MCF 10A (cell line): ENCODE measurements at regions not wholly inside any gene's neighbourhood (a gene's known extent, or its start where the extent isn't known, plus 50 kb on each side); places are given as distances from the start of the nearest gene placed in this dataset.
"Not testable (repeated sequence)": the region's sequence is repeated elsewhere in the genome, so short reads cannot be mapped to it uniquely, and the experiment has no call there.

Experiments
- BruUV-seq: library from RNA; stranded (reverse); fragments of 400-500 nt; replicated peaks from 2 replicates; lab custom pipeline; 2021; lab: Mats Ljungman, UMichigan
- CTCF ChIA-PET: fragments of 300-600 bp; sonication (Branson Sonifier 250); formaldehyde crosslinking; extraction: SDS; loops from one replicate; lab custom pipeline; 2021; ENCODE audit warnings: antibody characterized with exemption, inconsistent platforms; lab: Yijun Ruan, JAX
- POLR2A ChIA-PET: fragments of 300-600, 350-650 bp; sonication (Branson Sonifier 250); formaldehyde crosslinking; extraction: SDS; loops from one replicate; lab custom pipeline; 2020; ENCODE audit warnings: antibody characterized with exemption, inconsistent platforms; lab: Yijun Ruan, JAX
- DNase-seq: peaks from one replicate; pipeline ENCODE4 v3.0.0-alpha.2; 2018; ENCODE audit not compliant: unreplicated experiment
- H3K27ac Mint-ChIP-seq: one replicate; pipeline ENCODE4 v1.8.0; 2022; ENCODE audit warnings: mild to moderate bottlenecking, low read depth, mixed read lengths; ENCODE audit not compliant: unreplicated experiment
- H3K27me3 Mint-ChIP-seq: one replicate; pipeline ENCODE4 v1.8.0; 2022; ENCODE audit warnings: mixed read lengths; ENCODE audit not compliant: insufficient read depth, unreplicated experiment
- H3K36me3 Mint-ChIP-seq: one replicate; pipeline ENCODE4 v1.8.0; 2022; ENCODE audit warnings: mild to moderate bottlenecking, moderate library complexity, mixed read lengths; ENCODE audit not compliant: insufficient read depth, unreplicated experiment
- H3K4me1 Mint-ChIP-seq: one replicate; pipeline ENCODE4 v1.8.0; 2022; ENCODE audit warnings: mixed read lengths; ENCODE audit not compliant: insufficient read depth, unreplicated experiment
- H3K4me3 Mint-ChIP-seq: one replicate; pipeline ENCODE4 v1.8.0; 2022; ENCODE audit warnings: mild to moderate bottlenecking, moderate library complexity, mixed read lengths; ENCODE audit not compliant: unreplicated experiment
- H3K9me3 Mint-ChIP-seq: one replicate; pipeline ENCODE4 v1.8.0; 2022; ENCODE audit warnings: mixed read lengths; ENCODE audit not compliant: unreplicated experiment
- intact Hi-C: fragments of 100-400 bp; cut with micrococcal nuclease; formaldehyde crosslinking; loops from 2 replicates; pipeline ENCODE4 v1.14.1; 2022
- TF ChIP-seq, protein P1 (sequence below): fragments of 200-600 bp; IDR thresholded peaks from one replicate; pipeline ENCODE4 v1.8.0; 2022; ENCODE audit warnings: antibody characterized with exemption, mild to moderate bottlenecking; ENCODE audit not compliant: unreplicated experiment

DNA sequence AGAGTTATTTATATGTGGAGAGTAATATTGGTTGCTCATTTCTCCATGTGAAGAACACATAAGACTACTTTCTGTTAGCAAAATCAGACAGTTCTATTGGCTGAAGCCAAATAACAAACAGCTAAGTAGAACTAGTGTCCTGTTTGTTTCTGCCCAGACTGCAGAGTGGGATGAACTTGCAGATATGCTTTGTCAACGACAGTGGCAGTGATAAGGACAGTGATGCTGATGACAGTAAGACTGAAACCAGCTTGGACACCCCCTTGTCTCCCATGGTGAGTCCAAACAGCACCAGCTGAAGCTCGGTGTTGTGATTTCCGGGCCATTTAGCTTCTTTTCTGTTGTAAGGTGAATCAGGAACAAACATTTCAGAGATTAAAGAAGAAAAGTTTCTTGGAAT, 102.6 kb upstream of the IL12A start:
- no TSS peak for BruUV-seq
- TF ChIP-seq, protein P1, sequence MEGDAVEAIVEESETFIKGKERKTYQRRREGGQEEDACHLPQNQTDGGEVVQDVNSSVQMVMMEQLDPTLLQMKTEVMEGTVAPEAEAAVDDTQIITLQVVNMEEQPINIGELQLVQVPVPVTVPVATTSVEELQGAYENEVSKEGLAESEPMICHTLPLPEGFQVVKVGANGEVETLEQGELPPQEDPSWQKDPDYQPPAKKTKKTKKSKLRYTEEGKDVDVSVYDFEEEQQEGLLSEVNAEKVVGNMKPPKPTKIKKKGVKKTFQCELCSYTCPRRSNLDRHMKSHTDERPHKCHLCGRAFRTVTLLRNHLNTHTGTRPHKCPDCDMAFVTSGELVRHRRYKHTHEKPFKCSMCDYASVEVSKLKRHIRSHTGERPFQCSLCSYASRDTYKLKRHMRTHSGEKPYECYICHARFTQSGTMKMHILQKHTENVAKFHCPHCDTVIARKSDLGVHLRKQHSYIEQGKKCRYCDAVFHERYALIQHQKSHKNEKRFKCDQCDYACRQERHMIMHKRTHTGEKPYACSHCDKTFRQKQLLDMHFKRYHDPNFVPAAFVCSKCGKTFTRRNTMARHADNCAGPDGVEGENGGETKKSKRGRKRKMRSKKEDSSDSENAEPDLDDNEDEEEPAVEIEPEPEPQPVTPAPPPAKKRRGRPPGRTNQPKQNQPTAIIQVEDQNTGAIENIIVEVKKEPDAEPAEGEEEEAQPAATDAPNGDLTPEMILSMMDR: no peak
- peaks cover 17% of the 10 kb centered on the region for H3K4me1 Mint-ChIP-seq
- CTCF ChIA-PET: interaction anchor here (0.6 to 21.8 kb wide), 38 partner anchors 9 to 625 kb away, joined by 3 to 721 read pairs (median 8); partner anchors contain the start of genes IFT80 and IL12A
- peaks cover 12% of the 10 kb centered on the region for H3K36me3 Mint-ChIP-seq
- intact Hi-C loops: no loop called here
- no peak overlapping the region for H3K4me3 Mint-ChIP-seq
- no peaks in the 10 kb centered on the region for H3K27me3 Mint-ChIP-seq
- DNase-seq: no peak
- POLR2A ChIA-PET: interaction anchor here (0.7 to 6.0 kb wide), 3 partner anchors 34 to 119 kb away, joined by 3 to 71 read pairs (median 48); no protein-coding TSS in a partner anchor
- H3K9me3 Mint-ChIP-seq: no peaks in the 10 kb centered on the region
- H3K27ac Mint-ChIP-seq: no peak overlapping the region

DNA sequence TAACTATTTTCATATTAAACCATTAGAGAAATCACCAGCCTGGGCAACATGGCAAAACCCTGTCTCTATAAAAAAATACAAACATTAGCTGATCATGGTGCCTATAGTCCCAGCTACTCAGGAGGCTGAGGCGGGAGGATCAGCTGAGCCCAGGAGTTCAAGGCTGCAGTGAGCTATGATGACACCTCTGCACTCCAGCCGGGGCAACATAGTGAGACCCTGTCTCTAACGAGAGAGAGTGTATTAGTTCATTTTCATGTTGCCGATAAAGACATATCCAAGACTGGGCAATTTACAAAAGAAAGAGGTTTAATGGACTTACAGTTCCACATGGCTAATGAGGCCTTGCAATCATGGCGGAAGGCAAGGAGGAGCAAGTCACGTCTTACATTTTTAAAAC, 102.1 kb upstream of the IL12A start:
- ChIA-PET POLR2A (interaction anchor here (0.7 to 6.0 kb wide), 3 partner anchors 34 to 119 kb away, joined by 3 to 71 read pairs (median 48); no protein-coding TSS in a partner anchor), CTCF (interaction anchor here (0.6 to 21.8 kb wide), 28 partner anchors 9 to 625 kb away, joined by 3 to 721 read pairs (median 10); partner anchors contain the start of gene IL12A)
- DNase-seq, H3K27me3 Mint-ChIP-seq, H3K27ac Mint-ChIP-seq, intact Hi-C loops, H3K4me3 Mint-ChIP-seq, BruUV-seq, H3K9me3 Mint-ChIP-seq: not testable (repeated sequence)
- H3K36me3 Mint-ChIP-seq: peaks cover 12% of the 10 kb centered on the region
- peaks cover 16% of the 10 kb centered on the region for H3K4me1 Mint-ChIP-seq

DNA sequence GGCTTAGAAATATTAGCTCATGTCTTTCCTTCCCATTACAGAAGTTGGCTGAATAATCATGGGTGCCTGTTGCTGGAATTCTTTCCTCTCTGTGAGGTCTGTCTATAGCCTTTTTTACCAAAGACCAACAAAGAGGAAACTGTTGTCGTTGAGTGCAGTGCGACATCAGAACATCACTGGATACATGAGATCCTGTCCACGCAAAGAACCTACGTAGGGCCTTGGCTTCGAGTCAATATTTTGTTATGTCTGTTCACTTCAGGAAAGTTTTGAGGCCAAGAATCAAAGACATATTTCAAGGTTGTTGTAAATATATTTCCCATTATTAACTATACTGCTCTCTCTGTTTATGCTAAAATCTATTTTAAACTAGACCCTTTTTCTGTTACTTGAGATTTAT, 101.5 kb upstream of the IL12A start:
- TF ChIP-seq, protein P1: no peak
- BruUV-seq: no TSS peak
- ChIA-PET POLR2A (no interaction called here), CTCF (interaction anchor here (0.6 to 21.8 kb wide), 13 partner anchors 10 to 626 kb away, joined by 3 to 721 read pairs (median 18); partner anchors contain the start of gene IL12A)
- intact Hi-C loops: no loop called here
- Mint-ChIP-seq H3K27me3 (no peaks in the 10 kb centered on the region), H3K4me1 (peaks cover 10% of the 10 kb centered on the region), H3K9me3 (no peaks in the 10 kb centered on the region), H3K4me3 (no peak overlapping the region), H3K27ac (no peak overlapping the region), H3K36me3 (peaks cover 16% of the 10 kb centered on the region)
- no peak for DNase-seq

DNA sequence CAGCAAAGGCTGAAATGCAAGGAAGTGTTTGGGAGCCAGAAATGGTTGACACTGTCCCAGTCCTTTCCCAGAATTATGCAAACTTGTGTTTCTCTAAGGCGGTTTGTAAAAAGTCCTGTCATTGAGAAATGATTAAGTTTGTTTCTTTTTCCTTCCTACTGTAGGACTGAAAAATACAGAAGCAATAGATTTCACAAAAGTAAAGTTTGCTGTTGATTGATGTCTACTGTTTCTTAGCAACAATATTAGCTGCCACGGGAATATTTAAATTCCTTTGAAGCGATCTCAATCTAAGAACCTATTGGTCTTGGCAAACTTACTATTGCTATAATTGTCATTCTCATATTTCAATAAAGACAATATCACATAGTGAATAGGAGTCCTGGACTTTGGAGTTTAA, 100.7 kb upstream of the IL12A start:
- peaks cover 2% of the 10 kb centered on the region for H3K4me1 Mint-ChIP-seq
- no peaks in the 10 kb centered on the region for H3K27me3 Mint-ChIP-seq
- H3K27ac Mint-ChIP-seq: no peak overlapping the region
- DNase-seq: no peak
- ChIA-PET CTCF (interaction anchor here (0.5 to 21.8 kb wide), 8 partner anchors 9 to 145 kb away, joined by 3 to 721 read pairs (median 4); partner anchors contain the start of gene IL12A), POLR2A (interaction anchor here (0.6 to 1.2 kb wide), 4 partner anchors 9 to 118 kb away, joined by 3 read pairs; no protein-coding TSS in a partner anchor)
- TF ChIP-seq, protein P1: no peak
- intact Hi-C loops: no loop called here
- no peak overlapping the region for H3K4me3 Mint-ChIP-seq
- no peaks in the 10 kb centered on the region for H3K9me3 Mint-ChIP-seq
- H3K36me3 Mint-ChIP-seq: peaks cover 23% of the 10 kb centered on the region
- BruUV-seq: no TSS peak
